Hepatocyte (in vitro differentiated cells): ENCODE measurements at regions not wholly inside any gene's neighbourhood (a gene's known extent, or its start where the extent isn't known, plus 50 kb on each side); places are given as distances from the start of the nearest gene placed in this dataset.

ENCODE experiments used
- DNase-seq: peaks from one replicate; pipeline ENCODE4 v3.0.0-alpha.2; 2016; ENCODE audit warnings: low spot score
- H2AFZ ChIP-seq: fragments of 200-600 bp; sonication (generic); 2 replicates; pipeline ENCODE4 v1.6.0; 2016; ENCODE audit warnings: antibody characterized with exemption, mild to moderate bottlenecking
- H3K27ac ChIP-seq: fragments of 200-600 bp; sonication (generic); 2 replicates; pipeline ENCODE4 v1.5.1; 2016; ENCODE audit warnings: mild to moderate bottlenecking
- H3K27me3 ChIP-seq: fragments of 200-600 bp; sonication (generic); 2 replicates; pipeline ENCODE4 v1.6.1; 2016
- H3K36me3 ChIP-seq: fragments of 200-600 bp; sonication (generic); replicated peaks from 2 replicates; pipeline ENCODE4 v1.5.1; 2016; ENCODE audit warnings: low read depth; ENCODE audit not compliant: insufficient read depth
- H3K4me1 ChIP-seq: fragments of 200-600 bp; sonication (generic); 2 replicates; pipeline ENCODE4 v1.5.1; 2016; ENCODE audit warnings: mild to moderate bottlenecking, moderate library complexity; ENCODE audit not compliant: insufficient read depth
- H3K4me2 ChIP-seq: fragments of 200-600 bp; sonication (generic); 2 replicates; pipeline ENCODE4 v1.6.0; 2016
- H3K4me3 ChIP-seq: fragments of 200-600 bp; sonication (generic); 2 replicates; pipeline ENCODE4 v1.5.1; 2016; ENCODE audit warnings: mild to moderate bottlenecking
- H3K79me2 ChIP-seq: fragments of 200-600 bp; sonication (generic); 2 replicates; pipeline ENCODE4 v1.6.0; 2017; ENCODE audit warnings: mild to moderate bottlenecking
- H3K9me2 ChIP-seq: fragments of 200-600 bp; sonication (generic); replicated peaks from 2 replicates; pipeline ENCODE4 v1.6.0; 2017; ENCODE audit warnings: mild to moderate bottlenecking; ENCODE audit not compliant: insufficient read depth
- H3K9me3 ChIP-seq: fragments of 200-600 bp; sonication (generic); 2 replicates; pipeline ENCODE4 v1.5.1; 2016; ENCODE audit warnings: low read depth, mild to moderate bottlenecking
- H4K20me1 ChIP-seq: fragments of 200-600 bp; sonication (generic); 2 replicates; pipeline ENCODE4 v1.6.0; 2016; ENCODE audit warnings: mild to moderate bottlenecking; ENCODE audit not compliant: insufficient read depth, poor library complexity, severe bottlenecking
- CTCF ChIP-seq: fragments of 200-600 bp; sonication (generic); IDR thresholded peaks from 2 replicates; pipeline ENCODE4 v1.5.1; 2016; ENCODE audit warnings: antibody characterized with exemption, mild to moderate bottlenecking; ENCODE audit not compliant: poor library complexity
- EZH2 ChIP-seq: fragments of 200-600 bp; sonication (generic); IDR thresholded peaks from 2 replicates; pipeline ENCODE4 v1.6.1; 2016; ENCODE audit warnings: antibody characterized with exemption, mild to moderate bottlenecking, borderline replicate concordance
- EZH2phosphoT487 ChIP-seq: fragments of 200-600 bp; sonication (generic); IDR thresholded peaks from one replicate; pipeline ENCODE4 v1.6.1; 2018; ENCODE audit warnings: antibody characterized with exemption, mild to moderate bottlenecking, low read depth, moderate library complexity; ENCODE audit not compliant: unreplicated experiment, severe bottlenecking
- WGBS: methylation state at CpG from one replicate; pipeline ENCODE4 v1.1.6; 2016; ENCODE audit warnings: low lambda C conversion rate; ENCODE audit errors: missing lambda C conversion rate; 5-methylcytosine and 5-hydroxymethylcytosine counted together

- H3K4me1 ChIP-seq, result no peaks in the 10 kb centered on the region
- no peak overlapping the region for H3K27ac ChIP-seq
- H2AFZ ChIP-seq, result no peak overlapping the region
- no peaks in the 10 kb centered on the region for H4K20me1 ChIP-seq
- no peaks in the 10 kb centered on the region for H3K79me2 ChIP-seq
- no peaks in the 10 kb centered on the region for H3K36me3 ChIP-seq
- no peak overlapping the region for H3K4me2 ChIP-seq
- TF ChIP-seq EZH2, result no peak
- TF ChIP-seq EZH2phosphoT487, result no peak
- TF ChIP-seq CTCF, result no peak
- 80% methylated on average over 3 of the region's 3 CpGs for WGBS
- H3K9me3 ChIP-seq, result no peaks in the 10 kb centered on the region
- H3K27me3 ChIP-seq, result no peaks in the 10 kb centered on the region
- H3K4me3 ChIP-seq, result no peak overlapping the region
- DNase-seq, result no peak
- no peaks in the 10 kb centered on the region for H3K9me2 ChIP-seq
Observed at GRCh38 chr13:68160466-68160865, 930.3 kb upstream of the PCDH9 start.

- H3K27ac ChIP-seq, result no peak overlapping the region
- H3K4me1 ChIP-seq, result no peaks in the 10 kb centered on the region
- H3K4me2 ChIP-seq, result no peak overlapping the region
- no peaks in the 10 kb centered on the region for H3K27me3 ChIP-seq
- 93% methylated on average over 4 of the region's 4 CpGs for WGBS
- TF ChIP-seq EZH2, result no peak
- no peak for TF ChIP-seq CTCF
- no peak for TF ChIP-seq EZH2phosphoT487
- no peak for DNase-seq
- no peaks in the 10 kb centered on the region for H3K9me2 ChIP-seq
- no peak overlapping the region for H2AFZ ChIP-seq
- no peaks in the 10 kb centered on the region for H3K36me3 ChIP-seq
- H3K79me2 ChIP-seq, result no peaks in the 10 kb centered on the region
- H3K4me3 ChIP-seq, result no peak overlapping the region
- H3K9me3 ChIP-seq, result no peaks in the 10 kb centered on the region
- no peaks in the 10 kb centered on the region for H4K20me1 ChIP-seq
Observed at GRCh38 chr13:68152414-68152813, 922.3 kb upstream of the PCDH9 start.

- Histone ChIP-seq H3K27me3 (no peaks in the 10 kb centered on the region), H3K27ac (no peak overlapping the region), H3K9me2 (no peaks in the 10 kb centered on the region), H2AFZ (no peak overlapping the region), H3K36me3 (no peaks in the 10 kb centered on the region), H4K20me1 (no peaks in the 10 kb centered on the region), H3K4me3 (no peak overlapping the region), H3K4me2 (no peak overlapping the region), H3K4me1 (no peaks in the 10 kb centered on the region), H3K79me2 (no peaks in the 10 kb centered on the region), H3K9me3 (no peaks in the 10 kb centered on the region)
- no peak for DNase-seq
- 85% methylated on average over 2 of the region's 2 CpGs for WGBS
- TF ChIP-seq CTCF (no peak), EZH2phosphoT487 (no peak), EZH2 (no peak)
Observed at GRCh38 chr13:68145852-68146251, 915.7 kb upstream of the PCDH9 start.
